ENCODE measurements at regions not wholly inside any gene's neighbourhood (a gene's known extent, or its start where the extent isn't known, plus 50 kb on each side); places are given as distances from the start of the nearest gene placed in this dataset.
"Not testable (repeated sequence)": the region's sequence is repeated elsewhere in the genome, so short reads cannot be mapped to it uniquely, and the experiment has no call there.

DNA sequence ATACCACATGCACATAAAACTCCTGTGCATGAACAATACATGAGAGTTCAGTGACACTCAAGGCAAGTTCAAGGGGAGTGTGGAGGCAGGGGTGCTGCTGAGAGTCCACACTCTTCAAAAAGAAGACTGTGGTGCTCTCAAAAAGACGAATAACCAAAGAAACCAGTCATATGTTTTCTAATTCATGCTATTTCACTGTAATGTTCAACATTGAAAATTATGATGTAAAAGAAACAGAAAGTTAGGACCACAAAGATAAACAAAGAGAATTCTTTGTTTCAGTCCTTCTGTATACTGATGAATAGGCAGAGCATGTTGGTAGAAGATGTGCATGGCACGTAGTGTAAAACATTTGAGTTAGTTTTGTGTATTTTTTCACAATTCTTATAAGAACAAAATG, 864.2 kb upstream of the LRATD1 start:
- no peak for DNase-seq

DNA sequence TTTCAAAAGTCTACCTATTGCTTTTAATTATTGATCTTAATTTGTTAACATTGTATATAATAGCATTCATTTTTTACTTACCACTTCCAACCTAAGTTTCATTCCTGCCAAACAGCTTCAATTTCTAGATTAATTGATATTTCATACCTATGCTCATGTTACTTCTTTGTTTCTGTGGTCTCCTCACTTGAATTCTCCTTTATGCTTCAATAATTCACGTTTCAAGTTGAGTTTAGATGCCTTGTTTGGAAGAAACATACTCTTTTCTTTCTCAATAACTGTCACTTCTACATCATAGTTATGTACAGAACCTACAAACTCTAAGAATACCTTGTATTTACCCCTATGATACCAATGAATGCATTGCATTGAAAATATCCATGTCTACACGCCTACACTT, 862.2 kb upstream of the LRATD1 start:
- DNase-seq, result no peak

DNA sequence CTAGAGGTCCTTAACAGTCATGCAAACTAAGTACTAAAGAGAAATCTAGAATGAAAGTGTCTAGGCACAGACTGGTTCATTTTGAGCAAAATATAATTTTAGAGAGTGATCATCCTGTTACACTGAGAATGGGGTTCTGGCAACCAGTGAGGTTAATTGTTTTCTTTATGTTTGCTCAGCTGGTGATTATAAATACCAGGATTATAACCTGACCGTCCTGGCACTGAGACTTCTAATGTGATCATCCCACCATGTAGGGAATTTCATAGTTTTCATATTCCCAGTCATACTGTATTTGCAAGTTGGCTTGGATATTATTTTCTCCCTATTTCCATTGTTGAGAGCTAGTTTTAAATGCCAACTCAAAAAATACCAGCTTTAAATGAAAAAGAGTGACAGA, 852.5 kb upstream of the LRATD1 start:
- no peak for DNase-seq

DNA sequence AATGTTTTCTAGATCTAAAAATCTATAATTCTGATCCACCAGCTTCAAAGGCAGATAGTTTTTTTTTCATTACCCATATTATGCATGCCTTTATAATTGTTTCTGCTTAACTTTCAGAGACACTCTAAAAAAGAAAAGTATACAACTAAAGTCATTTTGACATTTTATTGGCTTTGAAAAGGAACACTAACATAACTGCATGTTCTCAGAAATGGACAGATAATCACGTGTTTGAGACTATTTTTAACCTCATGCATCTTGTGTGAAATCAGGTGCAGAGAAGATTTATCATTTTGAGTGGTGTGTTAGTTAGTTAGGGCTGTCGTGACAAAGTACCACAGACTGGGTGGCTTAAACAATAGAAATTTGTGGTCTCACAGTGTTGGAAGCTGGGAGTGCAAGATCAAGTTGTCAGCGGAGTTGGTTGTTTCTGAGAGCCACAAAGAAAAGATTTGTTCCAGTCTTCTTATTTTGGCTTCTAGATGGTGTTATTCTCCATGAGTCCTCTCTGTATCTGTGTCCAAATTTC, 841.4 kb upstream of the LRATD1 start:
- no peak for DNase-seq

DNA sequence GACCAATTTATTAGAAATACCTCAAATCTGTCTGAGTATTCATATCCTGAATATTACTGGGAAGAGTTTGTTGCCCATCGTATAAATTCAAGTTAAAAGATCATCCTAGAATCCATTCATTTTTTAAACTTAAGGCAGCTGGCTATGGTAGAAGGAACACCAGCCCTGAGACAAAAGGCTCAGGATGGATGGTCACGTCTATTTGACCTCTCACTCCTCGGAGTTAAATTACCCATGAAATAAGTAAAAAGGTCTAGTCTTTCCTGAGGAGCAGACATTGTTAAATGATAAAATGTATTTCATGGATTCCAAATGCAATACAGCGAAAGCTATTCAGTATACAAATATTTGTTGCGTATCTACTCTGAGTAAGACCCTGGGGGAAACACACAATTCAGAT, 826.0 kb upstream of the LRATD1 start:
- DNase-seq, result no peak

DNA sequence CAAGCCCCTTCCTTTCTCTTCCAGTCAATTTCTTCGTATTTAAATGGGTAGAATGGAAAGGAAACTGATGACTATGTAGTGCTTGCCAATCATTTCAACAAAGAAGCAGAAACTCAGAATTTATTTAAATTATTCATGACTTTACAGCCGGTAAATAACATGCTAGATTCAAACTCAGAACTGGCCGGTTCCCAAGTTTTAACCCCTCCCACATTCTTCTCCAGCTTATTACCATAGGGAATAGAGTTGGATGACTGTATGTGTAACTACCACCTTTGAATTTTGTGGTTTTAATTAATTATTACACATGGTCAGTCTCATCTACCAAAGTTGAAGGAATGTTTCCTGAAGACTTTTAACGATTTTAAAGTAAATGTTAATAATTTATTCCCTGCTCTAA, 819.3 kb upstream of the LRATD1 start:
- DNase-seq, result no peak

DNA sequence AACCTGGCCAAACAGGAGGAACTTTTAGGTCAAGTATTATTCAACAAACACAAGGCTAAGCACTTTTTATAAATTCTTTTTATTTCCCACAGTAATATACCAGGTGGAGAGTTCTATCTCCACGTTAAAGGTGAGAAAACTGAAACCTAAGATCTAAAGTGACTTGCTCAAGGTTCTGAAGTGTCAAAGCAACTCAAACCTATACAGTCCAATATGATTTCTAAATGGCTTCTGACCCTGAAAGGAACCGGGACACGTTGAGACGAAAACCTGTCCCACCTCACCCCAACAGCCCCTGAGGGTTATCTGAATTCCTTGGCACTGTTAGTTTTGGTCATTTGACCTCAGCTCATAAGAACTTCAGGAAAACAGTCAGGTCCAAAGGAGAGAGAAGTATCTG, 814.5 kb upstream of the LRATD1 start:
- DNase-seq, result no peak

DNA sequence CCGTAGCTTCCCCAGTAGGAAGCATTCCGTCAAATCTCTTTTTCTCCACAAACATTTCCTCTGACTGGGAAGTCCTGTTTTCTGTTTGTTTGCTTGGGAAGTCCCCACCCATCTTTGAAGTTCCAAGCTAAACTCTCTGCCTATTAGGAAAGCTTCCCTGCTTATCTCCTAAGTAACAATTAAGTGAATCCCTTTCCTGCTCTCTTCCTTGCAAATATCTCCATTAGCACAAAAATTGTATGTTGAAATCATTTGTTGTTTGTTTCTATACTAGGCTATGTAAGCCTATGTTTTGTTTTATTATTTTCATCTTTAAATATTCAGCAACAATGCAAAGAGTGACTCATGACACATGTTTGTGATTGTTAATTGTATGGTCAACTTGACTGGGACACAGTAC, 812.6 kb upstream of the LRATD1 start:
- DNase-seq, result no peak

DNA sequence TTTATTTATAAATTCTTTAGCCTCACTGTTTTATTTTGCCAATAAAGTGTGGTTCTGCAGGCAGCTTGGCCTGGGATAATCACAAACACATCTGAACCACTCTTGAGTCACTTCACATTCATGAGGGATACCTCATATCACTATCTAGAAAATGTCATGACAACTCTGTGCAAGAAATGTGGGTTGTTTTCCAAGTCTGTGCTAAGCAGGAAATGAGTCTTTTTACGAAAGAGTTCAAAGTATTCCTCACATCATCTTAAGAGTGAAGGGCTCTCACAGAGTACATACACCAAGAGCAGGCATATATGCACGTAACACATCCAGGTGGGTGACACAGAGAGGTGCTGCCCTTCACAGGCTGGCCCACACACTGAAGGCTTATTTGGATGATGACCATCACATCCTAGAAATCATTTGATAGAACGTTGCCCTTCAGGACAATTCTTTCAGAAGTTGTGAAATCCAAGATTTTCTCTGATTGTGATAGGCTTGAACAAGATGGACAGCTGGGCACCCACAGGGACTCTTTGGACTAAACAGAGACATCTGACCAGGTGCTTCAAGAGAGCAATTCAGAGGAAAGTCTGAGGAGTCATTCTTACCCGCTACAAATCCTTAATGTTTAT, 811.1 kb upstream of the LRATD1 start:
- DNase-seq, result no peak

DNA sequence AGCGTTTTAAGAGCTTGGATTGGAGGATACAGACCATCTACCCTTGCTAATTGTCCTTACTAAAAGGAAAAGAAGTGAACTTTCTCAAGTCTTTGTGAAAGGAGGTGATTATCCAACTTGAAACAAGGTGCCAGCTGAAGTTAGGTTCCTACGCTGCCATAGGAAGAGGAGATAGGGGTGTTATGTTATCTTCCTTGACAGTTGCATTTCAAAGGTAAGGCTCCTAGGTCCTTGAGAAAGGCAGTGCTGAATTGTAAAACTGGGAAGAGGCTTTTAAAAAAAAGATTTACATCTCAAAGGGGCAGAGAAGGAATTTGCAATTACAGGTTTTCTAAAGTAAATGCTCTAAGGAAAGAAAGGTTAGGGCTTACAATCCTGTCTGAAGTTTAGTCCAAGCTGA, 810.2 kb upstream of the LRATD1 start:
- DNase-seq, result no peak

DNA sequence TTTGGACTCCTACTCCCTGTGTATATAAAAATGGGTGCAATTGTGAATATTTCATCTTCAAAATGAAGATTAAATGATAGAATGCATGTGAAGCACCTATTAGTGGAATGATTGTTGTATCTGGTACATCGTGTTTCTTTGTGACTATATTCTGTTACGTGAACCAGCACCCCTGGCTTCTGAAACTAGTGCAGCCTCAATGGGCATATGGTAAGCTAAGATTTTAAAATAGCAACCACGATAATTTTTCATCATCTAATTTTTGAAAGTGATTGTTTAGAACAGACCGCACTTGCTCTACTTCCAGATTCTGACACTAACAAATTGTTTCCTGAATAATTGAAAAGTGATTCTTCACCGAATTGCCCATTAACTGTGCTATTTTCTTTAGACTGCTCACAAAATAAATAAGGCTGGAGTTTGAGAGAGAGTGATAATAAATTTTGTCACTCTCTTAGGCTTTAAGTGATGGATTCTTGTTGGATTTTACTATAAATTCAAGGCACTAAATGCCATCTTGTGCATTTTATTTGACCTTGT, 806.1 kb upstream of the LRATD1 start:
- DNase-seq, result no peak

DNA sequence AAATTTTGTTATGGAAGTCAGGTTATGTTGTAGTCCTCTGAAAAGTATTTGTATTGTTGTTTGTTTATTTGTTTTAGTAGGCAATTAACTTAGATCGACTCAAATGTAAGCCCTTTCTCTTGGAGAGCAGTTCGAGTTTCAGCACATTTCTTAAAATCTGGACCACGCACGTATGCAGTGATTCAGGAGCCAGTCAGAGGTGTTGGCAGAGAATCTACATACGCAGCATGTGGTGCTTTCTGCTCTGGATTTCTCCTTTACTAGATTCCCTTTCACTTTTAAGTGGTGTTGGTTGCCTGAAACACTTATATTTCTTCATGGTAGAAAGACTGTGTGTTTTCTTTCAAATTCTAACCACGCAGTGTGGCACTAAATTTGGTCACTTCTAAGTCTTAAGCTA, 773.9 kb upstream of the LRATD1 start:
- DNase-seq, result no peak

DNA sequence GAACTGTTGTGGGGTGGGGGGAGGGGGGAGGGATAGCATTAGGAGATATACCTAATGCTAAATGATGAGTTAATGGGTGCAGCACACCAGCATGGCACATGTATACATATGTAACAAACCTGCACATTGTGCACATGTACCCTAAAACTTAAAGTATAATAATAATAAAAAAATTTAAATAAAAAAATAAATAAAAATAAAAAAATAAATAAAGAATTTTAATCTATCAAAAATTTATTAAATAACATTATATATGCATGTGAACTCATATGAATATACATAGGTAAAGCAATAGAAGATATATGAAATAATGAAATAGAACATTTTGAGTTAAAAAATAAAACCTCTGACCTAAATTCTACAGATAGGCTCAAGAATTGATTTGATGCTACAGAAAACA, 764.2 kb upstream of the LRATD1 start:
- DNase-seq, result not testable (repeated sequence)

DNA sequence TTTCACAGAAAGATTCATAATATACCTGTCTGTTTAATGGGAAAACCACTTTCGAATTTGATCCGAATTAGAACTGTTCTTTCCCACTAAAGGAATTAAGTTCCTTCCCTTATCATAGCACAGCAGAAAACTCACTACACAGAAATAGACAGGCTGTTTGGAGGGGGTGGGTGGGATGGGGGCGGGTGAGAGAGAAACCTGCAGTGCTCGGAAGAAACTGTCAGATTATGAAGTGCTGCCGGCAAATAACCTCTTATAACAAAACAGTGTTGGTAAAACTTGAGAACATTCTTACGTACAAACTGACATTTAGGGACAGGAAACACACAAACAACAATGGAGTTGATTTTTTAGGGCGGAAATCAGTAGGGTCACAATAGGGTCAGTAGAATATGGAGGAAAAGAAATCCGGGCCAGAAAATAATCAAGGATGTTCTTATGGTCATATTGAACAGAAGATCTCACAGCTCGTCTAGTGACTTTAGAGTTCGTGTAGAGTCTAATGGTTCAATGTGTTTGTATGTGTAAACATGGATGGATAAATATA, 756.0 kb upstream of the LRATD1 start:
- DNase-seq, result no peak

DNA sequence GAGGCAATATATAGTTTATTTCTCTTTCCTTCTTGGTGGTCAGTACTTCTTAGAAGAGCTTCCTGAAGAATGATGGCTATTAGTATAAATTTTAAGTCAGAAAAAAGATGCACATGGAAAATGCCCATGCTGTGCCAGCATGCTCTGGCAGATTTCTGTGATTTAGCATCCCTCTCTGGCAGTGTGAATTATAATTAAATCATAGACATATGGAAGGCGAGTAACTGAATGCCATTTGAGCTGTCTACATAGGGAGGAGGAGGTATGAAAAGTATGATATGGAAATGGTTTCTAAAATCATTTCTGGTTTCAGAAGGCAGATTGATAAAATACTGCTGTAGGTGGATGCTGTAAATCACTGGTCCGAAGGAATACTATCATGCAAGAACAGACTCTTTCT, 754.9 kb upstream of the LRATD1 start:
- no peak for DNase-seq

DNA sequence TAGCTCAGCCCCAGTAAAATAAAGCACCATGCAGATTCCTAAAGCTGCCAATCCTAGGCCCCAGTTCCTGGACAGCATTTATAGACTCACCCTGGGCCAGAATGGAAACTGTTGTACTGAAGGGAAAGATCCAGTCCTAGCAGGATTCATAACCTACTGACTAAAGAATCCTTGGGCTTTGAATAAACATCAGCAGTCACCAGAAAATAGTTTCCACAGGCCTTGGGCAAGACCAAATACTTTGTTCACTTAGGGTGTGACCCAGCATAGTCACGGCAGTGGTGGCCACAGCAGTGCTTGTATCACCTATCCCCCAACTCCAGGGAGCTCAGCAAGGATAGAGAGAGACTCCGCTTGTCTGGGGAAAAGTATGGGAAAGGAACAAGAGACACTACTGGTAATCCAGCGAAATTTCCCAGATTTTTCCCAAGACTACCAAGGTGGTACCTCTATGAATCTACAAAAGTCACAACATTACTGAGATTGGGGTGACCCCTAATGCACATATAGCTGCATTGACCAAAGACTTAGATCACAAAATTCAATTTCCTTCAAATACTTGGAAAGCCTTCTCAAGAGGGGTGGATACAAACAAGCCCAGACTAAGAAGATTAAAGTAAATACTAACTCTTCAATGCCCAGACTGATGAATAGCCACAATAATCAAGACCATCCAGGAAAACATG, 748.1 kb upstream of the LRATD1 start:
- no peak for DNase-seq

DNA sequence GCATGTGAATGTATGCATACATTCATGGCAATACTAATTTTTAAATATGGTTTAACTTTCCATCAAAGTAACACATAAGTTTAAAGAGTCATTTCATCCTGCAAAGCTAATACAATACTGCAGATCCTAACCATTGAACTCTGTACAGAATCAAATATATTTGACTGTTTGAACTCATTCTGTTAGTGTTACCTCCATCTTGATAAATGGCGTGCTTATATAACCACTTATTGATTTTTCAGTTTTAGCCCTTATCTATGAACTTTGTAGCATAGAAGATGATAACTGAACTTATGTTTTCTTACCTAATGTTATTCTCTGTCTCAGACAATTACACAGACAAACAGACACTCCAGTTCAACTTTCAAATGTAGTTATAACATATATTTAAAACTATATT, 731.0 kb upstream of the LRATD1 start:
- no peak for DNase-seq

DNA sequence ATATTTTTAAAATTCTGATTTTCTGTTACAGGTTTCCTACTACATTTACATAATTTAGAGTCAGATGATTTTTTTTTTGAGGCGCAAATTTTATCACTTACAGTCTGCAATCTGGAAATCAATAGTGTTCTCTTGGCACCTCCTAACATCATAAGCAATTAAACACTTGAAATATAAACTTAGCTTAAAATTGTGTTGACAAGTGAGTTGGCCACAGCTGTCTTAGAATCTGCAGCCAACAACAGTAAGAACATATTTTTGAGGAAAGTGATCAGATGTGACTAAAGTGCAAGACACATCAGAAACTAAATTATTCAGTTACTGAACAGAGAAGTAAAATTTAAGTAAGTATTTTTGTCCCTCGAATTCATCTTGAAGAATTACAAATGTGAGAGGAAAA, 726.7 kb upstream of the LRATD1 start:
- DNase-seq, result no peak

DNA sequence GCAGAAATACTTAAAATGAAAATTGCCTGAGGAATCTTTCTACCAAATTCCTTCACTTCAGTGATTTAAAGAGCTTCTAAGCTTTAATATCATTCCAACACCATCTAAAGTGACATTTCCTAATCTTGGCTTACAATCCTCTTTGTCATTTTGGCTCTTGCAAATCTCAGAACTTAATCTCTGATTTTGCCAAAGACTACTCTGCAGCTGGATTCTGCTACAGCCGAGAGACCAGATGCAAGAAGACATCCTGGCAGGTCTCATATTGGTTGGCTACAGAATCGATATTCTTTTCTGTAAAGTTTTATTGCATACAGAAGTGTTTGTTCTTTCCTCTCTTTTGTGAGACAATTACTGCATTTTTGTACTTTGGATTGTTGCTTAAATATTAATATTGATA, 716.5 kb upstream of the LRATD1 start:
- no peak for DNase-seq

DNA sequence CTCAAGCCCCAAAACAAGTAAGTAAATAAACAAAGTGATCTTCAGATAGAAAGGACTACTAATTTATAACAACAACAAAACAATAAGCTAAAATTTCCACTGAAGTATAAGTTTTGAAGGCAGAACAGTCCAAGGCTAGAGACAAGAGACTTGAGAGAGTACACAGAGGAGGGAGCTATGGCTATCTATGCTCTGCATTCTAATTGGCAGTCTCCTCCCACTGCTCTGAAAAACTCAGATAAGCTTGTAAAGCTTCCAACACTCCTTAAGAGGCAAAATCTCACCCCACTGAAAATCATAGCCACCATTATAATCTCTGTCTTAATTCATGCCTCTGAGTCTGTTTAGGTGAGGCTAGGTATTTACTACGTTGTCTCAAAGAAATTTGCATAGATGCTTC, 714.6 kb upstream of the LRATD1 start:
- DNase-seq, result no peak

DNA sequence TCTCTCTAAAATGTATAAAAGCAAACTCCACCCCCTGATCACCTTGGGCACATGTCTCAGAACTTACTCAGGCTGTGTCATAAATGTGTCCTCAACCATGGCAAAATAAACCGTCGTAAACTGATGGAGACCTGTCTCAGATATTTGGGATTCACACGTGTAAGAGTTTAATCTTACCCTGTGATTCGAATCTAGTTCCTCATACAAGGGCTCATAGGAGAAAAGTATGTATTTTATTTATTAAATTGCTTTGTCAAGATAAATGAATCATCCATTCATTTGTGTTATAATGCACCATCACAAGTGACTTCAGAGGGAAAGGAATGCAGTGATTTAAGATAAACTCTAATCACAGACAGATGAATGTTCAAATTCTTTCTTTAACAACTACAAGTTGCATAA, 712.5 kb upstream of the LRATD1 start:
- DNase-seq, result no peak

DNA sequence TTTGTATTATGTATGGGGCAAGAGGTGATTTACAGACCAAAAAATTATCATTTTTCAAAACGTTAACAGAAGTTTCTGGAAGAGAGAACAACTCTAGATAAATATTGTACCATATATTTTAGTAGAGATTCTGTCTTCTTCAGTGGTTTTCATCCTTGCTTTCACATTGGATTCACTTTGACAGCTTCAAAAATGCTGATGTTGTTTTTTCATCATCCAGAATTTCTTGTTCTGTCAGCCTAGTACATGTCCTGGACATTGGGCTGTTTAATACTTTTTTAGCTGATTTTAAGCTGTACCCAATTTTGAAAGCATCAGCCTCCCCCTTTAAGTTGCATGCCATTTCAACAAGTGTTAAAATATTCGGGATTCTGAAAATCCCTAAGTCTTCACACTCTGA, 711.3 kb upstream of the LRATD1 start:
- DNase-seq, result no peak

DNA sequence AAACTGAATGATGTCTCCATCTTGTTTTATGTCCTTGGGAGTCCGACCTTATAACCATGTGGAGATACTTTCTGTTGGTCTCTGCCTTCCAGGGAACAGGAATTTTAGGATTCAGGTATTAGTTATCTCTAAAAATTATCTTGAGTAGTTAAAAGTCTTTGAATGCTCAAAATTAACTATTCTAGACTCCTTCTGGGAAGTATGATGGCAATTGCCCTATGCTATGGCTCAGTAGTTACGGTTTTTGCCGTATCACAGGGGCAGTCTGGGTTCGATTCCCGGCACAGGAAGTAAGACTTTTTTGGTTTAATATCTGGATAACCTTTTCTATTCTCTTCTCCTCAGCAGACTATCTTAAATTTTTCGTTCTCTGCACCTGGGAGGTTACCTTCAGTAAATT, 708.7 kb upstream of the LRATD1 start:
- no peak for DNase-seq

DNA sequence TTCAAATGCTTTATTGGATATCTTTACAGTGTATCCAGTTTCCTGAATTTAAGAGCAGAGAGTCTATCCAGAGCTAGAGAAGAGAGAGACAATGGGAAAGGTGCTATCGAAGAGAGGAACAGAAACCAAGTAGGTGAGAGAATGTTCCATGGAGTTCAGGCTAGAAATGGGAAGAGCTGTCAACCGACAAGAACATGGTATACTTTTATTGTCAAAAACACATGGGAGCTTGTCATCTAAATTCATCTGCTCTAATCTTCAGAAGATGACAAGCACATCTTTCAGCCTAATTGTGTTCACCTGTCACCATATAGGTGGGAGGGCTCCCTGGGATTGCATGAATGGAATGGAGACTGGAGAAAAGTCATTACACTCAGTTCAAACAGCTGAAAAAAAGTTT, 690.4 kb upstream of the LRATD1 start:
- DNase-seq, result no peak
